SK-N-SH (cell line): ENCODE measurements at regions not wholly inside any gene's neighbourhood (a gene's known extent, or its start where the extent isn't known, plus 50 kb on each side); places are given as distances from the start of the nearest gene placed in this dataset.
"Not testable (repeated sequence)": the region's sequence is repeated elsewhere in the genome, so short reads cannot be mapped to it uniquely, and the experiment has no call there.

ENCODE experiments used
- CTCF ChIA-PET: fragments of 300-600, 350-600 bp; formaldehyde crosslinking; extraction: SDS; loops from one replicate; lab custom pipeline; 2021; lab: Yijun Ruan, JAX
- POLR2A ChIA-PET: fragments of 350-600 bp; sonication (Branson Sonifier 250); formaldehyde crosslinking; extraction: SDS; loops from one replicate; lab custom pipeline; 2020; ENCODE audit warnings: antibody characterized with exemption, inconsistent platforms; lab: Yijun Ruan, JAX
- DNase-seq: peaks from one replicate; pipeline ENCODE4 v3.0.0; 2012
- H2AFZ ChIP-seq: fragments of 200-600 bp; sonication (generic); 2 replicates; pipeline ENCODE4 v1.8.1; 2016; ENCODE audit warnings: antibody characterized with exemption, mild to moderate bottlenecking, low read depth
- H3F3A ChIP-seq: fragments of 200-600 bp; sonication (generic); replicated peaks from 2 replicates; pipeline ENCODE3; 2016; ENCODE audit warnings: antibody characterized with exemption, mild to moderate bottlenecking; ENCODE audit not compliant: insufficient read depth
- H3K27ac ChIP-seq, 2 experiments: fragments of 200-500 bp in 1 of 2; fragments of 200-600 bp in 1 of 2; sonication (Bioruptor generic) in 1 of 2; sonication (generic), shearing (Covaris generic) in 1 of 2; 2 replicates each; pipeline versions ENCODE4 v1.5.1 to v1.6.1; 2014 to 2016; ENCODE audit warnings: low read depth in 2 of 2, inconsistent platforms in 1 of 2, low read length in 1 of 2, mild to moderate bottlenecking in 1 of 2, mixed read lengths in 1 of 2
- H3K27me3 ChIP-seq: fragments of 200-600 bp; sonication (generic), shearing (Covaris generic); 2 replicates; pipeline ENCODE4 v1.6.1; 2016; ENCODE audit warnings: mixed run types; ENCODE audit not compliant: insufficient read depth
- H3K36me3 ChIP-seq, 2 experiments: fragments of 200-500 bp in 1 of 2; fragments of 200-600 bp in 1 of 2; sonication (Bioruptor generic) in 1 of 2; sonication (generic) in 1 of 2; replicated peaks in 1 of 2; 2 replicates each; pipeline versions ENCODE3 to v1.5.1; 2014 to 2016; ENCODE audit warnings: low read length in 1 of 2, mild to moderate bottlenecking in 1 of 2; ENCODE audit not compliant: insufficient read depth in 2 of 2, control insufficient read depth in 1 of 2
- H3K4me1 ChIP-seq, 2 experiments: fragments of 200-500 bp in 1 of 2; fragments of 200-600 bp in 1 of 2; sonication (Bioruptor generic) in 1 of 2; sonication (generic), shearing (Covaris generic) in 1 of 2; 2 replicates each; pipeline versions ENCODE4 v1.5.1 to v1.6.1; 2014 to 2016; ENCODE audit warnings: low read depth in 1 of 2, low read length in 1 of 2, mixed run types in 1 of 2; ENCODE audit not compliant: insufficient read depth in 2 of 2, control insufficient read depth in 1 of 2
- H3K4me2 ChIP-seq: fragments of 200-600 bp; sonication (generic), shearing (Covaris generic); 2 replicates; pipeline ENCODE4 v1.6.1; 2017; ENCODE audit warnings: mixed run types
- H3K4me3 ChIP-seq, 2 experiments: fragments of 200-500 bp in 1 of 2; fragments of 200-600 bp in 1 of 2; sonication (Bioruptor generic) in 1 of 2; sonication (generic), shearing (Covaris generic) in 1 of 2; 2 replicates each; pipeline versions ENCODE4 v1.5.1 to v1.8.1; 2014 to 2016; ENCODE audit warnings: low read depth in 2 of 2, inconsistent platforms in 1 of 2, low read length in 1 of 2, mild to moderate bottlenecking in 1 of 2, mixed read lengths in 1 of 2, moderate library complexity in 1 of 2
- H3K79me2 ChIP-seq: fragments of 200-600 bp; sonication (generic); 2 replicates; pipeline ENCODE4 v1.8.1; 2017; ENCODE audit warnings: mild to moderate bottlenecking; ENCODE audit not compliant: insufficient read depth
- H3K9ac ChIP-seq: fragments of 200-600 bp; sonication (generic); 2 replicates; pipeline ENCODE4 v1.6.1; 2017; ENCODE audit warnings: mixed run types
- H3K9me2 ChIP-seq: fragments of 200-600 bp; sonication (generic); 2 replicates; pipeline ENCODE4 v1.6.1; 2017; ENCODE audit warnings: mixed run types
- H3K9me3 ChIP-seq: fragments of 200-600 bp; sonication (generic); 2 replicates; pipeline ENCODE4 v1.6.1; 2017; ENCODE audit warnings: mixed run types, mild to moderate bottlenecking, moderate library complexity
- H4K20me1 ChIP-seq: fragments of 200-600 bp; sonication (generic); 2 replicates; pipeline ENCODE4 v1.6.1; 2017; ENCODE audit warnings: mild to moderate bottlenecking, mixed run types; ENCODE audit not compliant: insufficient read depth
- CTCF ChIP-seq: fragments of 200-600 bp; sonication (generic); IDR thresholded peaks from 2 replicates; pipeline ENCODE4 v1.6.1; 2017; ENCODE audit warnings: antibody characterized with exemption, mild to moderate bottlenecking, moderate library complexity
- IRF3 ChIP-seq: fragments of 150-350 bp; IDR thresholded peaks from 2 replicates; pipeline ENCODE4 v1.6.1; 2016; ENCODE audit warnings: mild to moderate bottlenecking, low read depth, low read length
- MEF2A ChIP-seq: IDR thresholded peaks from 2 replicates; pipeline ENCODE4 v1.4.0; 2012; ENCODE audit warnings: low read depth, borderline replicate concordance
- USF2 ChIP-seq: fragments of 150-350 bp; IDR thresholded peaks from 2 replicates; pipeline ENCODE4 v1.6.1; 2017; ENCODE audit warnings: antibody characterized with exemption, low read length, low read depth, borderline replicate concordance
- WGBS: methylation state at CpG from one replicate; pipeline ENCODE4 v1.1.6; 2017; ENCODE audit warnings: low lambda C conversion rate; 5-methylcytosine and 5-hydroxymethylcytosine counted together

GRCh38 chr17:51428668-51429495, 168.5 kb downstream of the UTP18 start (continued):
- TF ChIP-seq MEF2A (no peak), IRF3 (no peak)

GRCh38 chr17:51429938-51430337, 169.6 kb downstream of the UTP18 start:
- H3K4me1 ChIP-seq, H2AFZ ChIP-seq, H3K9ac ChIP-seq, H3K4me3 ChIP-seq, H3K9me2 ChIP-seq, H3K36me3 ChIP-seq, H3K4me2 ChIP-seq, H3F3A ChIP-seq, H3K27ac ChIP-seq, DNase-seq, H4K20me1 ChIP-seq, H3K27me3 ChIP-seq, POLR2A ChIA-PET, H3K79me2 ChIP-seq: not testable (repeated sequence)
- CTCF ChIA-PET = interaction anchor here (1.2 kb wide), 1 partner anchor 32 kb away, joined by 3 read pairs; no protein-coding TSS in a partner anchor
- H3K9me3 ChIP-seq = peaks cover 10% of the 10 kb centered on the region; the same call in 1 of the 2 replicates
- 16% methylated on average over 3 of the region's 3 CpGs for WGBS

GRCh38 chr17:51430591-51430990, 170.2 kb downstream of the UTP18 start:
- H3K9me3 ChIP-seq = peaks cover 10% of the 10 kb centered on the region; the same call in 1 of the 2 replicates
- no peak overlapping the region for H3K4me3 ChIP-seq

More at GRCh38 chr17:51430591-51430990, 170.2 kb downstream of the UTP18 start:
- no peak for DNase-seq
- Histone ChIP-seq H3K4me1 (peaks cover 0 to 6% of the 10 kb centered on the region in 2 experiments; a peak in 1 of 4 replicates), H3K27ac (no peak overlapping the region), H3K9ac (no peak overlapping the region), H3K36me3 (no peaks in the 10 kb centered on the region), H3K4me2 (no peak overlapping the region), H3F3A (peaks cover 3% of the 10 kb centered on the region), H3K27me3 (no peaks in the 10 kb centered on the region), H2AFZ (no peak overlapping the region), H3K79me2 (no peaks in the 10 kb centered on the region), H3K9me2 (no peaks in the 10 kb centered on the region), H4K20me1 (no peaks in the 10 kb centered on the region)
- TF ChIP-seq CTCF (no peak), USF2 (no peak)
- CTCF ChIA-PET = interaction anchor here (0.8 to 1.2 kb wide), 2 partner anchors 31 to 303 kb away, joined by 3 read pairs; no protein-coding TSS in a partner anchor
- 37% methylated on average over 5 of the region's 5 CpGs for WGBS
- POLR2A ChIA-PET = no interaction called here
